Chondrocyte (in vitro differentiated cells): ENCODE measurements at regions not wholly inside any gene's neighbourhood (a gene's known extent, or its start where the extent isn't known, plus 50 kb on each side); places are given as distances from the start of the nearest gene placed in this dataset.

Source experiments
- DNase-seq: peaks from one replicate; pipeline ENCODE4 v3.0.0; 2021; ENCODE audit warnings: mixed read lengths, low spot score
- H3K27ac Mint-ChIP-seq: one replicate; pipeline ENCODE4 v1.8.0; 2021; ENCODE audit warnings: mild to moderate bottlenecking, moderate library complexity, mixed read lengths; ENCODE audit not compliant: unreplicated experiment
- H3K27me3 Mint-ChIP-seq: 2 replicates; pipeline ENCODE4 v1.8.0; 2021; ENCODE audit warnings: low read depth, mixed read lengths
- H3K36me3 Mint-ChIP-seq: 2 replicates; pipeline ENCODE4 v1.8.0; 2021; ENCODE audit warnings: low read depth, mixed read lengths
- H3K4me1 Mint-ChIP-seq: 2 replicates; pipeline ENCODE4 v1.8.0; 2021; ENCODE audit warnings: low read depth, mild to moderate bottlenecking, mixed read lengths
- H3K4me3 Mint-ChIP-seq: one replicate; pipeline ENCODE4 v1.8.0; 2021; ENCODE audit warnings: mild to moderate bottlenecking, moderate library complexity, mixed read lengths; ENCODE audit not compliant: unreplicated experiment
- H3K9me3 Mint-ChIP-seq: 2 replicates; pipeline ENCODE4 v1.8.0; 2021; ENCODE audit warnings: low read depth, mixed read lengths
- TF ChIP-seq, protein P1 (sequence below): fragments of 200-600 bp; sonication (generic); IDR thresholded peaks from 2 replicates; pipeline ENCODE4 v1.5.0; 2021; ENCODE audit warnings: antibody characterized with exemption, mild to moderate bottlenecking, moderate library complexity

DNA sequence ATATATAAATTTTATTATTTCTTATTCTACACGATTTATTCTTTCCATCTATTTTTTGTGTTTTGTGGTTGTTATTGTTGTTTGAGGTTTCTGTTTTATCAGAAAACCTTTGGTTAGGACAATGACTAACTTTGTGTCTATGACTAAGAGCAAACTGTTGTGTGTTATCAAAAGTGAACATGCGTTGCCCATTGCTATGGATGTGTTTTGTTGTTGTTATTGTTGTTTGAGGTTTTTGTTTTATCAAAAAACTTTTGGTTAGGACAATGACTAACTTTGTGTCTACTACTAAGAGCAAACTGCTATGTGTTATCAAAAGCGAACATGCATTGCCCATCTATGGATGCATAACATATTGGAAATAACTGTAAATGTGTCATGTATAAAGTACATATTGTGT lies 692.3 kb downstream of the SLITRK1 start:
- no peak for DNase-seq
- Mint-ChIP-seq H3K9me3 (peaks cover 9% of the 10 kb centered on the region), H3K4me3 (no peak overlapping the region), H3K27ac (no peak overlapping the region), H3K4me1 (peaks cover under 1% of the 10 kb centered on the region), H3K36me3 (peaks cover 2% of the 10 kb centered on the region), H3K27me3 (no peaks in the 10 kb centered on the region)
- TF ChIP-seq, protein P1, sequence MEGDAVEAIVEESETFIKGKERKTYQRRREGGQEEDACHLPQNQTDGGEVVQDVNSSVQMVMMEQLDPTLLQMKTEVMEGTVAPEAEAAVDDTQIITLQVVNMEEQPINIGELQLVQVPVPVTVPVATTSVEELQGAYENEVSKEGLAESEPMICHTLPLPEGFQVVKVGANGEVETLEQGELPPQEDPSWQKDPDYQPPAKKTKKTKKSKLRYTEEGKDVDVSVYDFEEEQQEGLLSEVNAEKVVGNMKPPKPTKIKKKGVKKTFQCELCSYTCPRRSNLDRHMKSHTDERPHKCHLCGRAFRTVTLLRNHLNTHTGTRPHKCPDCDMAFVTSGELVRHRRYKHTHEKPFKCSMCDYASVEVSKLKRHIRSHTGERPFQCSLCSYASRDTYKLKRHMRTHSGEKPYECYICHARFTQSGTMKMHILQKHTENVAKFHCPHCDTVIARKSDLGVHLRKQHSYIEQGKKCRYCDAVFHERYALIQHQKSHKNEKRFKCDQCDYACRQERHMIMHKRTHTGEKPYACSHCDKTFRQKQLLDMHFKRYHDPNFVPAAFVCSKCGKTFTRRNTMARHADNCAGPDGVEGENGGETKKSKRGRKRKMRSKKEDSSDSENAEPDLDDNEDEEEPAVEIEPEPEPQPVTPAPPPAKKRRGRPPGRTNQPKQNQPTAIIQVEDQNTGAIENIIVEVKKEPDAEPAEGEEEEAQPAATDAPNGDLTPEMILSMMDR: no peak

DNA sequence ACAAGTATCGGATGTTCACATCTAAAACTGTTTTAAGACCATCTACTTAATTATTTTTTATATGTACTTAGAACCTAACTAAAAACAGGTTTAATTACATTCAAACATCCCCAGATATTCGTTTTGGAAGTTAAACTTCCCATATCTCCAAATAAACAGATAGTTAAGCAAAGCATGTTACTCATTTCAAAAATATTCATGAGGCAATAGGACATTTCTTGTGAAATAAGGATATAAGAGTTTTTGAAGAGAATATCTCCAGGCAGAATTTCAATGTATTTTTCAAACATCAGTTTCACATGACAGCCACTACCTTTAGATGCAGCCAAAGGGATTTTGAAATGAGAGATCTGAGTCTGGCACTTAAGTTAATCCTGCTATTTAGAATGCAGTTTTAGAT lies 697.5 kb downstream of the SLITRK1 start:
- Mint-ChIP-seq H3K4me1 (peaks cover 4% of the 10 kb centered on the region), H3K4me3 (no peak overlapping the region), H3K27ac (no peak overlapping the region), H3K9me3 (peaks cover 9% of the 10 kb centered on the region), H3K27me3 (no peaks in the 10 kb centered on the region), H3K36me3 (peaks cover 2% of the 10 kb centered on the region)
- DNase-seq: no peak
- TF ChIP-seq, protein P1: no peak

DNA sequence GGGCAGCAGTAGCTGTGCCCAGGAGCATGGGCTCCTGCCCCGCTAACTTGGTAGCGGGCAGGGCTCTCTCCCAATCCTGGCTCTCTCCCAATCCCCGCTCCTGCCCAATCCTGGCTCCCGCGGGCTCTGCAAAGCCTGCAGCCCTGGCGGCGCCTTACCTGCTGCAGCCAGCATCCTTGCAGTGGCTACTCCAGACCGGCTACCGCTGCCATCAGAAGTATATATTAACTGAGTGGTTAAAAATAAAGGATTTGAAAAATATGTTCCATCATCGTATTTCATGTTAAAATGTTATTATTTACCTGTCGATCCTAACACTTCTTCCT lies 698.2 kb downstream of the SLITRK1 start:
- peaks cover 2% of the 10 kb centered on the region for H3K36me3 Mint-ChIP-seq
- no peak overlapping the region for H3K4me3 Mint-ChIP-seq
- TF ChIP-seq, protein P1: no peak
- no peak overlapping the region for H3K27ac Mint-ChIP-seq
- no peaks in the 10 kb centered on the region for H3K27me3 Mint-ChIP-seq
- peaks cover 4% of the 10 kb centered on the region for H3K4me1 Mint-ChIP-seq
- H3K9me3 Mint-ChIP-seq: peaks cover 9% of the 10 kb centered on the region
- no peak for DNase-seq

DNA sequence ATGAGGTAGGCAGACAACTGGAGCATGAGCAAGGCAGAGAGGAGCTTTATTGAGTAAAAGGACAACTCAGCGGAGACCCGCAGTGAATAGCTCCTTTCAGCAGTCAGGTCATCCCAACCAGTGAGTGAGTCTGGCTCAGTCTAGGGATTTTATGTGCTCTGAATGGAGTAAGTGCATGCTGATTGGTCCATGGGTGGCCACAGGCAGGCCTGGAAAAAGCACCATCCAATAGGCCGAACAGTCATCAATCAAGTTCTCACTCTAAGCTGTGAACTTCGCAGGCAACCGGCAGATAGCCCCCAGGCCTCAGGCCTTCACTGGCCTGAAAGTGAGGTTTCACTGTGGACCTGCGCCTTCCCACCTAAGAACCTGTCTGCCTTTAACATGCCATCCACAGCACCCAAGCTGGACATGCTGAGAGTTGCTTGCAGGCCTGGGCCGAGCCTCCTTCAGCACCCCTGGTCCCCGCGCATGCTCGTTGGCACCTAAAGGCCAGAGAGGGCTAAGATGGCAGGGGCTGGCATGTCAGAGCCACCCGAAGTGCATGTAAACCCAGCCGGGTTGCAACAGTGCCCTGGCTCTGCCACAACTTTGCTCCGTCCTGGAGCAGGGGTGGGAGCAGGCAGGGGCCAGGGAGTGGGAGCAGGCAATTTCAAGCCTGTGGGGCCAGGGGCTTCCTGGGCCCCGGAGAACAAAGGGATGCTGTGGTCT lies 698.7 kb downstream of the SLITRK1 start:
- Mint-ChIP-seq H3K4me1 (peaks cover 4% of the 10 kb centered on the region), H3K4me3 (no peak overlapping the region), H3K9me3 (peaks cover 9% of the 10 kb centered on the region), H3K27ac (no peak overlapping the region), H3K36me3 (peaks cover 2% of the 10 kb centered on the region), H3K27me3 (no peaks in the 10 kb centered on the region)
- peak; percentile 74 for DNase-seq
- TF ChIP-seq, protein P1: no peak

DNA sequence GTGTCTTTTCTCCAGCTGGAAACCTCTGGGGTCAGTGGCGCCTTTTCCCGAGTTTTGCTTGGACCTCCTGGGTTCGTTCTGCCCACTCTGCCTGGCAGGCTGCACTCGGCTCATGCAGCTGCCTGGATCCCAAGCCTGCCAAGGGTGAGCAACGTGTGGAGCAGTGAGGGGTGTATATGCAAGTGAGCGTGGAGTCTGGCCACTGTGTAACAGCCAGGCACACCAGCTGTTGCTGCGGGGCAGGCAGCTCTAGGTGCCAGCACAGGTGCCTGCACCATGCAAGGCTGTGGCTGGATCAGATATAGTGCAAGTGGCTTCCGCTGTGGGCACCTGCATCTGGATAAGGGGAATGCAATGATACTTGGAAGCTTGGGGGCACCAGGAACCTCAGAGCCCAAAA lies 699.4 kb downstream of the SLITRK1 start:
- TF ChIP-seq, protein P1: no peak
- DNase-seq: peak; percentile 78
- no peak overlapping the region for H3K27ac Mint-ChIP-seq
- H3K27me3 Mint-ChIP-seq: no peaks in the 10 kb centered on the region
- H3K4me3 Mint-ChIP-seq: no peak overlapping the region
- H3K9me3 Mint-ChIP-seq: peaks cover 7% of the 10 kb centered on the region
- H3K4me1 Mint-ChIP-seq: peaks cover 4% of the 10 kb centered on the region
- peaks cover 2% of the 10 kb centered on the region for H3K36me3 Mint-ChIP-seq
